HG02852 (cell line): ENCODE measurements at regions not wholly inside any gene's neighbourhood (a gene's known extent, or its start where the extent isn't known, plus 50 kb on each side); places are given as distances from the start of the nearest gene placed in this dataset.

ENCODE experiments used
- ATAC-seq: cut with Tn5 transposase; IDR thresholded peaks from one replicate; pipeline ENCODE4 v1.9.1; 2021; ENCODE audit warnings: mild to moderate bottlenecking, moderate library complexity; ENCODE audit not compliant: unreplicated experiment

DNA sequence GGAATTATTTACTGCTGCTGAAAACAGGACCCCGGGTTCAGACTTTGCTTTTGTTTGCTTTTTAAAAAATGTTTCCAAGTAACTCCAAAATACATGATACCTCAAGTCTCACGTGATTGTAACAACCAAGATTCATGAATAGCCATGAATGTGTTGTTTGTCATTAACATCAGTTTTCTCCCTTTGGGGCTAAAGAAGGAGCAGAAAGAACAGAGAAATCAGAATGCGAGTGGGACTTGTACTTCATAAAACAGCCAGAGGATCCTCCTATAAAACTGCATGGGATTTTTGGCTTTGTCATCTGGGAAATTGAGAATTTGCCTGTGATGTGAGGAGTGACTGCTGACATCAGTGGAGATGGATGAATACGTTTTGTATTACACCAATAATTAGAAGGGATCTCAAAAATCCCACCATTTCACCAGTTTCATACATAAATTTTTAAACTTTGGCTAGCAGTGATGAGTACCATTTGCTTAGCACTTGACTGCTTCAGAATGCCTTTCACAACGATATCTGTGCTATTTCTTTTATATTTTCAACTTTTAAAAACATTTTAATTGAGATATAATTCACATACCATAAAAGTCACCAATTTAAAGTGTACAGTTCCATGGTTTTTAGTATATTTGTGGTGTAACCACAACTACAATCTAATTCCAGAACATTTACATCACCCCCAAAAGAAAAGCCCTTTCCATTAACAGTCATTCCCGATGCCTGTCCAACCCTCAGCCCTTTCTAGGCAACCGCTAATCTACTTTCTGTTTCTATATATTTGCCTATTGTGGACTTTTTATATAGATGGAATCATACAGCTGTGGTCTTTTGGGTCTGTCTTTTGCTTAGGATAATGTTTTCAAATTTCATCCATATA is 126.9 kb upstream of the ANKRD55 start:
- no peak for ATAC-seq

DNA sequence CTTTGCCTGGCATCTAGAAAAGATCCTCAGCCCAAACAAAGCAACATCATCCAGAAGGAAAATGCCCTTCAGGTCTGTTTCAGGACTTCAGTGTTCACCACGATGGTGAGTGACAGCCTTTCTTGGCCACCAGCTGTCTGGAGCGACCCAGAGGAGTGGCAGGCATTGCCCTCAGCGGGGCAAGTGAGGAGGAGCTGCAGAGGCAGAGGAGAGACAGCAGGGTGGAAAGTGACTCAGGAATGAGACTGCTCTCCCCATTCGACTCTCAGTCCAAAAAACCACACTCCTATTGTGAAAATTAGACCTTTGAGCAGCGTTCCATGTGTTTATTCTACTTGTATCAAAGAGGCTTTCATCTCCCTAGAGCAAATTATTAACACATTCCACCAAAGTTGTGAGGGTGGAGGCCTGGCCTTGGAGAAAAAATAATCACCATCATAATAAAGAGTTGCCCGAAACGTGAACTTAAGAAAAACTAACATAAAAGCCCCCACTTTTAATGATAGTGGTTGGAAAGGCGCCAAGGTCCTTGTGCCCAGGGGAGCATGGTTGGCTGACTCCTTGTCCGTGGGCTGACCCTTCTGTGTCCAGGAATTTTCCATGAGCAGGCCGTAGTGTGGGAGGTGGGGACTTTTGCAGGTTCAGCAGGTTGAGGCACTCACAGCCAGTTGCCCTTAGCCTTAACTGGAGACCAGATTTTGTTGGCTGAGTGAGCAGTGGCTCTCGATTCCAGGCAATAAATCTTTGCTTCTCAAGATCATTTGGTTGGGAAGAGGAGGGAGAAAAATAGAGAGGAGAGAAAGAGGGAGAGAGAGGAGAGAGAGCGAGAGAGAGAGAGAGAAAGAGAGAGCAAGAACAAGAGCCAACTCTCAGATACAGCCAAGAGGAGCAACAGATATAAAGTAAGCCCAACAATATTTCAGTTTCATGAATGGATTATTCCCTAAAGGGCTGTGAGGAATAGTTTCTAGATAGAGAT is 125.9 kb upstream of the ANKRD55 start:
- no peak for ATAC-seq

DNA sequence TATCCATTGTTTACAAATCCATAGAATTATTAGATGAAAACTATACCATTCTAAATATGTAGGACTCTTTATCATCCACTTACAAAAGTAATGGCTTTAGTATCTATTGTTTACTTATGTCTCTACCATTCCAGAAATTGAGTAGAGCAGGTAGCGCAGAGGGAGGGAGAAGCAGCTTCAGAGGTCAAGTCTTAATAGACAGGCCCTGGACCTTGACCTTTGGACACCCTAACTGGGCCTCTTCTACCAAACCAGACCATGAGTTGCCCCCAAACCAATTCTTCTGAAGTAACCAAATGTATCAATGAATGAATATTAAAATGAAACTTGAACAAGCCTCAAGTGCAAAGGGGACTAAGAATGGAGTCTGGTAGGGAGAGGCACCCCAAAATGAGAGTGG is 124.9 kb upstream of the ANKRD55 start:
- no peak for ATAC-seq

DNA sequence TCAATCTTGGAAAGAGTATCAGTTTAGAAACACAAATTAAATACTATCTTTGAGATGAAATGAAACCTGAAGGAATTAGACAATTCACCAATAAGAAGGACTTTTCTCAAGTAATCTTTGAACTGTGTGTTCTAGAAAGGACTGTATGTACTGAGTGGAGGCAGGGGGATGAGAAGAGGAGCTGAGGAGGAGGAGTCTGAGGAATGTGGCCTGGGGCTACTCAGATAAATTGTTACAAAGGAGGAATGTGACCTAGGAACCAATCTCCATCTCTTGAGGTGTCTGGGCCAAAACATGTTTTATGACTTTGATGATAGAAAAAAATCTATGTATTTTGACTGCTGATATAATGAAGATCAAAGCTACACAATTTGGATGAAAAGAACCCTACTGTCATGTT is 124.3 kb upstream of the ANKRD55 start:
- ATAC-seq: no peak

DNA sequence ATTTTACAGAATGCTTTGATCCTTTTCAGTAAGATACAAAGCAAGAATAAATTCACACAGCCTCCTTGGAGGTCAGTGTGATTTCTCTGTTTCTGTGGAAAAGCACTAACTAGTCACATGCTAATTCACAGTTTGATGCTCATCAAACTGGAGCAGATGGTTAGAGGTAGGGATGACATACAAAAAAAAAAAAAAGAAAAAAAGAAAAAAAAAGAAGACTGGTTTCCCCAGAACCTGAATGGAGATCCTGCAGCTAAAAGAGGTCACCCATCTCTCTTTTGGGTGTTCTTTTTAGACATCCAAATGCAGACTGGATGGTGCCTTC is 123.7 kb upstream of the ANKRD55 start:
- no peak for ATAC-seq

DNA sequence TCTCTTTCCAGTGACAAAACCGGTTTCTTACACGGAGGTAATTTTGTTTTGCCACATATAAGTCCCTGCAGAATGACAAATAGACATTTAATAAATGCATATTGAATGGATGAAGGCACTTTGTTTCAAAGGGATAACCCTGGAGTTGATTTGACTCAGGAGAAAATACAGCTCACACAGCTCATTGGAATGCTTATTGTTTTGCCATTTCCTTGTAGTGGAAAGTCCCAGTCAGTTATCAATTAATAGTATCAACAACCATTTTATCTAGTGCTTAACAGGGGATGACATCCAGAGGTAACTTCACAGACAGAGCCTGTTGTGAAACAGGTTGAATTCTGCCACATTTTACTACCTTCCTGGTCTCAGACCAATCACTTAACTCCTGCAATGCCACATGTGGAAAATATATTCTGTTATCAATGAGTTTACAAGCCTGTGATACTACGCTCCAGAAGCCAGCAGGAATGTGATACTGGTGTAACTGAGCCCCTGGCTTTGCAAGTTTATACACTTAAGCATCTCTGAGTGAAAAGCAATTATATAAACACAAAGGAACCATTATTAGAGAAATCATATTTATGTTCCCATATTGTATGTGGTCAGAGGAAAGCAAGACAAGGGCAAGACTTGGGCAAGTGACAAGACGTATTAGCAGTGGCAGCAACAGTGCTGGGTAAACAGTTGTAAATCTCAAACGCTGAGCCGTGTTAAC is 123.1 kb upstream of the ANKRD55 start:
- no peak for ATAC-seq

DNA sequence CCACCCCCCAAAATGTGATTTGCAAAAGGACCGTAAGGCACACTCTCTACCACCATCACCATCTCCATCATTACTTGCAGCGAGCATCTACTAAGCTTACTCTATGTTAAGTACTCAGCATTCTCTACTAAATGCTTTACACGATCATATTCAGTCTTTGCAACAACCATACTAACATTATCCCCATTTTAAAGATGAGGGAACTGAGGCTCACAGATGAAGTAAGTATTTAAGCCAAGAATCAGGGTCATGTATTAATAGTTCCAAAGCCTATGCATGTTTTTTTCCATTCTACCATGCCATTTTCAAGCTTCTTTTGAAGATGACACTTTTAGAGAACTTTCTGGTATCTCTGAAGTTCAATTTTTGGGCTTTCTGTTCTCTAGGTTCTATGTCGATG is 121.7 kb upstream of the ANKRD55 start:
- no peak for ATAC-seq

DNA sequence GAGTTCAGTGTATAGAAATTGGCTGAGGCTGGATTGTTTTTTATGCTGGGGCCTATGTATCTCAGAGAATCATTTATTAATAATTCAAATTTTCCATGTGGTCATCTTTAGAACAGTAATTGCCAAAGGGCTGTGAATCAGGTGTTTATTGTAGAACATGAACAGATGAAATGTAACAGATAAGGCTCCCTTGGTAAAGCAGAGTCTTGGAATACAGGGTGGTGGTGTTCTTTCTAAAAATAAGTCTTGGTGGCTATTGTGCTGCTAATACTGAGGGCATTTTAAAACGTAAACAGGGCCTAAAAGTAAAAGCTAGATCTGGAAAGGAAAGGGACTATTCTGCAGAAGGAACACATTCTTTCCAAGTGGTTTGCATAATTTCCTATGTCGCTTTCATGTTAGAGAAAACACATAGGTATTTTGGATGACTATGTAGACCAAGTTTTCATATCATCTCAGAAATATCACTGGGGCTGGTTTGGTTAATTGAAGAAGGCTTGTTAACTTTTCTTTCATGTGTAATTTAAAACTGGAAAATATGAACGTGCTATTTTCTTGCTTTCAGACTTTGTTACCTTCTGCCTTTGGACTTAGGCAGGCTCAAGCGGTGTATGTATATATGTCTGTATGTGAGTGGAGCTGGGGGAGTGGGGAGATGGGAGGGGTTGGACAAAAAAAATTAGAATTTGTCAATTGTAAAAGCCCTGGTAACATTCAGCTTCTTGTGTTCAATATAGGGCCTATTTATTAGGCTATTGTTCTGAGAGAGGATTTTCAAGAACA is 119.9 kb upstream of the ANKRD55 start:
- no peak for ATAC-seq

DNA sequence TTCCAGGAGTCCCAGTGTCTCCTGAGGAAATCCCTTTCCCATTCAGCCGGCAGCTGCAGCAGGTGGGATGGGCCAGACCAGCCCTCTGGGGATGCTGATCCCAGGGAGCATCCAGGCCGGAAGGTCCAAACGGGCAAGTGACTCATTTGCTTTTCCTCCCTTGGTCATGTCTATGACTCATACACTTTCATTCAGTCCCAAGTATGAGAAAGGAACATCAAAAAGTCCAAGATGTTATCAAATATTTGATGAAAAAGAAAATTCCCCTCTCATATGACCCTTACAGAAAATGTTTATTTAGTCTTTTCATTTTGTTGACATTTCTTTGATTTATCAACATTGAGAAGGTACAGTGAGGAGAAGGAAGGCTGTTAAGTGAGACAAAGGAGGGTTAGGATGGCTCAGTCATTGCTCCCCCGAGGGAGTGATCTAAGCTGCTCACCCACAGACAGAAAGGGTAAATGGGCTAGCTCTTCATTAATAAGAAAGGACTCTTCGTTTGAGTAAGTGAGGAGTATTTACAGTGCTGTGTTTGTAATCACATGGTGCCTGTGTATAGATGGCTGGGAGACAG is 117.6 kb upstream of the ANKRD55 start:
- ATAC-seq: no peak

DNA sequence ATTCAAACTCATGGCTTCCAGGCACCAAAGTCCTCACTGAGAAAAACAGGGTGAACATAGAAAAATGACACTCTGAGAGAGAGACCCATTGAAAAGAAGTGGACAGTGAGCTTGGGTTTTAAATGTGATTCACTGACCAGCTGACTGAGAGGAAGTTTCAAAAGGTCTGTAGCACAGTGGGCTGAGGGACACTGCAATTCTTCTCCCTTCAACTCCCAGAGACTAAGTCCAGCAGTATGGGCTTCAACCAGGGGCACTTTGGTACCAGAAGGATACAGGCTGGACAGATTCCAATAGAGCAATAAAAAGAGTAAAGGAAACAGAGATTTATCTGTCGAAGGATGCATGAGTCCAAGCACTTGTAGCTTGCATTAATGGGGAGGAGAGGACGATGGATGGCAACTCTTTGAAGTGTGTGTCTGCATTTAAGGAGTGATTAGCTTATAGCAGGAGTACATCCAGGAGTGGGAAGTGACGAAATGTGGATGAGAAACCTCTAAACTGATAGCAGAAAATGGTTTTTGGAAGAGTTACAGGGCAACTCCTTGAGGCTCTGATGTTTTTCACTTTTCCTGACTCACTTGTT is 117.0 kb upstream of the ANKRD55 start:
- no peak for ATAC-seq

DNA sequence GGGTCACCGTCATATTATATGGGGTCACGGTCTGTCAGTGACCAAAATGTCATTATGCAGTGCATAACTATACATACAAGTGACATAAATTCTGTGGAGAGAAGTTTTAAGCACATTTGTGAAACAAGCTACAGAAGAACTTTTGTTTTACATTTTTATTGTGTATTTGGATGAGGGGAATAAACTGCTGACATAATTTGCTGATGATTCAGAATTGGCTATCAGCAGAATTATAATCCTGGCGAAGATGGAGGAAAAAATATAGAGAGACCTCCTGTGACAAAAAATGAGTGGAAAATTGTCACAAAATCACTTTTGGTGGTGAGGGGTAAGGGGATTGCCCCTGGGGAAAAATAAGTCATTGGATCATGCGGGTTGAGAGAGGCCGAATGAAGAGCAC is 116.3 kb upstream of the ANKRD55 start:
- ATAC-seq: no peak

DNA sequence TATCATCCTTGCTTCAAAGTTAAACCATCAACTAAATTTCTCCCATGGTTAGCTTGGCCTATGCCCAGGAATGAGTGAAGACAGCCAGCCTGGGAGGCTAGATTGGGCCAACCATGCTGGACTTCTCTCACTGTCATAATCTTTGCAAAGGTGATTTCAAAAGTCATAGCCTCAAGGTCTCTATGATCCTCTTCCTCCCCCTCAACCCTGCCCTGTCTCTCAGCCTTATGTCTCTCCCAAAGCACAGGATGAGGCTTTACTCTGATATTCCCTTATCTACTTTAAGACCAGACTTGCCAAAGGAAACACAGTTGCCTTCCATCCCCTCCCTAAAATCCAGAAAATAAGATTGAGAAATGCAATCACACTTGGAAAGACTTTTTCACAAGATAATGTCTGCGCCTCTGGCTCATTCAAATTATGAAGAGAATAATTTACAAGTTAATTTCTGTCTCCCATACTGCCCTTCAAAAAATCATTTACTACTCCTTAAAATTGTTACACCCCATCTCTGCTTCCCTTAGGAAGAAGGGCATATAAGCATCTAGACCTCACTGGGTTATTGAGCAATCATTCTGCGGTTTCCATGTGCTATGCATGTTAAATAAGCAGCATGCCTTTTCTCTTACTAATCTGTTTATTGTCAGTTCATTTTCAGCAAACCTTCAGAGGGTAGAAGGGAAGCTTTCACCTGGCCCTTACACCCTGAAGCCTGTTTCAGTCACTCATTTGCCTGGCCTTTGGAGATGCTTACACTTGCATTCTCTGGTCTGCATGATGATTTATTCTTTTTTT is 113.8 kb upstream of the ANKRD55 start:
- ATAC-seq: no peak

DNA sequence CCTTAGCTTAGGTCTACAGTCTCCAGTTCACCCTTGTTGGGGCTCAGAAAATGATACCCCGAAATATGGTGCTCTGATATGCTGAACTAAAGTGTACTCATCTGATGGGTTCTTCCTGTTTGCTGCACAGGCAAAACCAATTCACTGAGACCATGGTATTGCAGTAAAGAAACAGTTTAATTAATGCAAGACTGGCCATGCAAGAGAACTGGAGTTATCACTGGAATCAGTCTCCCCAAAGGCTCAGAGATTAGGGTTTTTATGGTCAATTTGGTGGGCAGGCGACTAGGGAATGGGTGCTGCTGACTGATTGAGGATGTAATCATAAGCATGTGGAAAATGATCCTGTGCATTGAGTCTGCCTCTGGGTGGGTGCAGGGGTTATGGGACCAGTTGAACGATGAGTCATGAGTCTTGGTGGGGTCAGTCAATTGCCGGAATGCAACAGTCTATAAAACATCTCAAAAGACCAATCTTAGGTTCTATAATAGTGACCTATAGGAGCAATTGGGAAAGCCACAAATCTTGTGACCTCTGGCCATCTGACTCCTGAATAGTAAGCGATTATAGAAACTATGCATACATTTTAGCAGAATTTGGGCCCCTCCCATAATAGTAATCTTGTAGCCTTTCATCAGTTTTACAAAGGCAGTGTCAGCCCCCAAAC is 113.0 kb upstream of the ANKRD55 start:
- ATAC-seq: no peak

DNA sequence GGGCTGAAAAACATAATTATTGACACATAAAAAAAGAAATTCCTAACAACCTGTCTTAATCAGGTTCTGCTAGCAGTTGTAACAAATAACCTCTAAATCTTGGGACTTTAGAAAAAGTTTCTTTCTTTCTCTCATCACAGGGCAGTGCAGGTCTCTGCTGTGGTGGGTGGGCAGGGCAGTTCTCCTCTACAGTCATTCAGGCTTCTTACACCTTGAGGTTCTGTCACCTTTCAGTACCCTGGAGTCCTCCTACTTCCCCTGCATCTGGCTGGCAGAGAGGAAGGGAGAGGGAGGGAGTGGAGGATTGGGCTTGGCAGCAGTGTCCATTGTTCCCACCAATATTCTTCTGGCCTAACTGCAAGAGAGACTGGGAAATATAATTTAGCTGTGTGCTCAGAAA is 112.2 kb upstream of the ANKRD55 start:
- ATAC-seq: no peak

DNA sequence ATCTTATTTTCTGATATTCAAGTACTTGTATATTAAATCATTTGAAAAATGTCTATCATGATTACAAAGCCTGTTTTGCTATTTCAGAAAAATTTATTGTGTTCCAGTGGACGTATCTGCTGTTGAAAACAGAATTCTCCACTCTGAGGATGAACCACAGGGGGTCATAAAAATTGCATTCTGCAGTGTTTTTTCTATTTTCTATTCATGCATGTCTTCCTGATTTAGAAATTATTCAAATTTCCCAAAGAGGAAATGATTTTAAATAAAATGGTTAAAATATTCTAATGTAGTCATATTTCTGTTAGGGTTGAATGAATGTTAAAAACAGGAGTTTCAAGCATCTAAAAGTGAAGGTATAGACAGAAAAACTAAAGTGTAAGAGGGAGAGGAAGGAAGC is 111.5 kb upstream of the ANKRD55 start:
- ATAC-seq: no peak

DNA sequence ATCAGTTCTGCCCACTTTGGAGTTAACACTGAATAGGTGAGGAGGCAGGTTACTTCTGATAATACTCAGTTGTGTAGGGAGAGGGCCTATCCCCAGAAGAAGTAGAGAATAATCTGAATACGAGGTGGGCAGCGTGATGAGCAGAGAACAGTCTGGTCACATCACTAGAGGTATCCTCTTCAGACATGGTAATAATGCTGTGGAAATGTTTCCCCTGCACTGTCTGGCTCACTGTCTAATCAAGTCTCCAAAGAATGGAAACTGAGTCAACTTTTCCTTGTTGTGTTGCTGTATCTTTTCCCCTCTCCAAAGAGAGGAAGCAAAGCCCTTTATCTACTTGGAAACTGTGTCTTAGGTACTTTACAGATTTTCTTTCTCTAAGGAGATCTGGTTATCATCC is 110.9 kb upstream of the ANKRD55 start:
- no peak for ATAC-seq

DNA sequence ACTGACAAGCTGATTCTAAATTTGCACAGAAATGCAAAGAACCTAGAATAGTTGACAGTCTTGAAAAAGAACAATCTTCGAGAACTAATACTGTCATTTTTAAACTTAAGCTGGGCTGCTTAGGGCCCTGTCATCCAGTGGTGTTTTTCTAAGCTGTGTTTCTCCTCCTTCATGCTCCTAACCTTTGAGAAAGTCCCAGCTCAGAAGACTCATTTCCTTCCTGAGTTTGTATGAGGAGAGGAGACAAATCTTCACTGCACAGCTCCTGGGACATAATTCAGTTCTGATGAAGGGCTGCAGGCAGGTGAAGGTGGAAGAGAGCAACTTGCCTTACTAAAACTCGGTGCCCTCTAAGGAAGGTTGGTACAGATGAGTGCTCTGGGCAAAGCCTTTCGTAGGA is 109.5 kb upstream of the ANKRD55 start:
- no peak for ATAC-seq

DNA sequence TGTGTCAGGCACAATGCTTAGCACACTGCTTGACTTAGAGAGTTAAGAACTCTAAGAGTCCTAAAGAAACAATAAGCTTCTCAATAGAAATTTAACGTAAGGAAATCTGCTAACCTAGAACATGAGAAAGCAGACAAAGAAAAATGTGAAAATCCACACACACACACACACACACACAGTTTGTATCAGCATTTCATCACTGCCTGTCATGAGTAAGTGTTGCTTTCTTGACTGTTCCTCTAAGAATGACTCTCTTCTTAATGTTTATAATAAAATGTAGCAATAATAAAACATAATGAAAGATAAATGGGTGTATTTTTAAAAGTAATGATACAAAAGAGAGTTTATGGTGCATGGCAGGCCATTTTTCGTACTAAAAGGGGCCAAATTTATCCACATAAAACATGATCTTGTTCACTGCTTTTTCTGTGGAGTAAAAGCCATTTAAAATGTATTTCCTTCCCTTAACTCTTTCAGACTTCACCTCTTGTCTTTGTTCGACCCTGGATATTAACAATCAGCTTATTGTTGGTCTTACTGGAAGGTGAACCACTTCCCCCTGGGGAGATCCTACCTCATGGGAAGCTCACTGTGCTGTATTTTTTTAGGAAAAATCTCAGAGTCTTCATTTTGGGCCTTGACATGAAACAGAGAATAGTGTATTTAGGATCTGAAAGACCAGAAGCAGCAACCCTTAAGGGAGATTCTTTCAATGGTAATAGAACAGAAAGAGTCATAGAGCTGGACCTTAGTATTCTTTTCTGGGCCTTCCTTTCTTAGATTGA is 107.3 kb upstream of the ANKRD55 start:
- ATAC-seq: no peak
